ENCODE measurements at regions not wholly inside any gene's neighbourhood (a gene's known extent, or its start where the extent isn't known, plus 50 kb on each side); places are given as distances from the start of the nearest gene placed in this dataset.

- DNase-seq, result no peak
- Histone ChIP-seq H3K4me1 (no peaks in the 10 kb centered on the region), H3K36me3 (no peaks in the 10 kb centered on the region), H3K27ac (no peak overlapping the region), H3K4me3 (no peak overlapping the region), H3K9me3 (no peaks in the 10 kb centered on the region), H3K27me3 (no peaks in the 10 kb centered on the region)
- WGBS, 5 donors, result 52 to 78% (median 68%) methylated on average over 2 of the region's 2 CpGs
- intact Hi-C loops (cut with DNase I; ENCODE audit: low total_unique reads), result loop anchor here (10.0 kb wide), 1 partner anchor 65 kb away; no protein-coding TSS in a partner anchor
- TF ChIP-seq POLR2AphosphoS5 (IDR thresholded peaks at IDR 0.05) (no peak), POLR2A (IDR thresholded peaks at IDR 0.05) (no peak), EP300 (IDR thresholded peaks at IDR 0.05) (no peak)
- TF ChIP-seq, protein P1, sequence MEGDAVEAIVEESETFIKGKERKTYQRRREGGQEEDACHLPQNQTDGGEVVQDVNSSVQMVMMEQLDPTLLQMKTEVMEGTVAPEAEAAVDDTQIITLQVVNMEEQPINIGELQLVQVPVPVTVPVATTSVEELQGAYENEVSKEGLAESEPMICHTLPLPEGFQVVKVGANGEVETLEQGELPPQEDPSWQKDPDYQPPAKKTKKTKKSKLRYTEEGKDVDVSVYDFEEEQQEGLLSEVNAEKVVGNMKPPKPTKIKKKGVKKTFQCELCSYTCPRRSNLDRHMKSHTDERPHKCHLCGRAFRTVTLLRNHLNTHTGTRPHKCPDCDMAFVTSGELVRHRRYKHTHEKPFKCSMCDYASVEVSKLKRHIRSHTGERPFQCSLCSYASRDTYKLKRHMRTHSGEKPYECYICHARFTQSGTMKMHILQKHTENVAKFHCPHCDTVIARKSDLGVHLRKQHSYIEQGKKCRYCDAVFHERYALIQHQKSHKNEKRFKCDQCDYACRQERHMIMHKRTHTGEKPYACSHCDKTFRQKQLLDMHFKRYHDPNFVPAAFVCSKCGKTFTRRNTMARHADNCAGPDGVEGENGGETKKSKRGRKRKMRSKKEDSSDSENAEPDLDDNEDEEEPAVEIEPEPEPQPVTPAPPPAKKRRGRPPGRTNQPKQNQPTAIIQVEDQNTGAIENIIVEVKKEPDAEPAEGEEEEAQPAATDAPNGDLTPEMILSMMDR (IDR thresholded peaks at IDR 0.05), result no peak
Observed at GRCh38 chr9:19999491-20000057, 210.7 kb upstream of the SLC24A2 start.

- H3K27ac ChIP-seq, result no peak overlapping the region
- H3K27me3 ChIP-seq, result no peaks in the 10 kb centered on the region
- 37 to 74% (median 41%) methylated on average over 2 to 3 of the region's 3 CpGs for WGBS, 5 donors
- no peaks in the 10 kb centered on the region for H3K36me3 ChIP-seq
- no peak overlapping the region for H3K4me3 ChIP-seq
- intact Hi-C loops (cut with DNase I; ENCODE audit: low total_unique reads), result no loop called here
- no peak for TF ChIP-seq POLR2A (IDR thresholded peaks at IDR 0.05)
- no peak for DNase-seq
- no peaks in the 10 kb centered on the region for H3K4me1 ChIP-seq
- no peaks in the 10 kb centered on the region for H3K9me3 ChIP-seq
Observed at GRCh38 chr9:19998823-19999455, 210.1 kb upstream of the SLC24A2 start.

- no peaks in the 10 kb centered on the region for H3K27me3 ChIP-seq
- no peak overlapping the region for H3K27ac ChIP-seq
- no peak overlapping the region for H3K4me3 ChIP-seq
- H3K4me1 ChIP-seq, result no peaks in the 10 kb centered on the region
- no peaks in the 10 kb centered on the region for H3K36me3 ChIP-seq
- DNase-seq, result no peak
- 35 to 58% (median 51%) methylated on average over 2 of the region's 2 CpGs for WGBS, 5 donors
- H3K9me3 ChIP-seq, result no peaks in the 10 kb centered on the region
- TF ChIP-seq POLR2AphosphoS5 (IDR thresholded peaks at IDR 0.05), result no peak
- no peak for TF ChIP-seq POLR2A (IDR thresholded peaks at IDR 0.05)
- TF ChIP-seq, protein P1 (IDR thresholded peaks at IDR 0.05), result no peak
- TF ChIP-seq EP300 (IDR thresholded peaks at IDR 0.05), result no peak
- intact Hi-C loops (cut with DNase I; ENCODE audit: low total_unique reads), result no loop called here
Observed at GRCh38 chr9:19998153-19998552, 209.3 kb upstream of the SLC24A2 start.

- DNase-seq, result no peak
- intact Hi-C loops (cut with DNase I; ENCODE audit: low total_unique reads), result no loop called here
- Histone ChIP-seq H3K36me3 (no peaks in the 10 kb centered on the region), H3K27ac (no peak overlapping the region), H3K27me3 (no peaks in the 10 kb centered on the region), H3K4me1 (no peaks in the 10 kb centered on the region), H3K4me3 (no peak overlapping the region), H3K9me3 (no peaks in the 10 kb centered on the region)
- TF ChIP-seq EP300 (IDR thresholded peaks at IDR 0.05) (no peak), POLR2AphosphoS5 (IDR thresholded peaks at IDR 0.05) (no peak), POLR2A (IDR thresholded peaks at IDR 0.05) (no peak)
- TF ChIP-seq, protein P1 (IDR thresholded peaks at IDR 0.05), result no peak
Observed at GRCh38 chr9:19995619-19996018, 206.8 kb upstream of the SLC24A2 start.

- WGBS, 5 donors, result 75 to 91% (median 83%) methylated on average over 2 of the region's 2 CpGs
- Histone ChIP-seq H3K9me3 (no peaks in the 10 kb centered on the region), H3K27me3 (no peaks in the 10 kb centered on the region), H3K36me3 (no peaks in the 10 kb centered on the region), H3K4me1 (no peaks in the 10 kb centered on the region), H3K27ac (no peak overlapping the region), H3K4me3 (no peak overlapping the region)
- TF ChIP-seq POLR2AphosphoS5 (IDR thresholded peaks at IDR 0.05), result no peak
- TF ChIP-seq, protein P1 (IDR thresholded peaks at IDR 0.05), result no peak
- TF ChIP-seq POLR2A (IDR thresholded peaks at IDR 0.05), result no peak
- TF ChIP-seq EP300 (IDR thresholded peaks at IDR 0.05), result no peak
- intact Hi-C loops (cut with DNase I; ENCODE audit: low total_unique reads), result no loop called here
- DNase-seq, result no peak
Observed at GRCh38 chr9:19994296-19994695, 205.5 kb upstream of the SLC24A2 start.

Measured in stomach (tissue), 8 donors.